ENCODE measurements at regions not wholly inside any gene's neighbourhood (a gene's known extent, or its start where the extent isn't known, plus 50 kb on each side); places are given as distances from the start of the nearest gene placed in this dataset.

GRCh38 chr17:73863761-73864535 is 219.7 kb upstream of the SDK2 start:
- H3K4me1 ChIP-seq: no peaks in the 10 kb centered on the region
- H3K27me3 ChIP-seq: peaks cover 22% of the 10 kb centered on the region
- DNase-seq: no peak
- no peaks in the 10 kb centered on the region; the same call in 1 of the 2 replicates for H3K36me3 ChIP-seq
- no peak overlapping the region for H3K4me3 ChIP-seq
- H3K27ac ChIP-seq: no peak overlapping the region
- H3K9me3 ChIP-seq (replicated peaks): no peaks in the 10 kb centered on the region

GRCh38 chr17:73865831-73866230 is 221.6 kb upstream of the SDK2 start:
- no peak for DNase-seq
- no peaks in the 10 kb centered on the region; the same call in 1 of the 2 replicates for H3K36me3 ChIP-seq
- H3K27ac ChIP-seq: no peak overlapping the region
- no peaks in the 10 kb centered on the region for H3K4me1 ChIP-seq
- H3K27me3 ChIP-seq: peaks cover 18% of the 10 kb centered on the region
- no peak overlapping the region for H3K4me3 ChIP-seq
- no peaks in the 10 kb centered on the region for H3K9me3 ChIP-seq (replicated peaks)

GRCh38 chr17:73867056-73867455 is 222.8 kb upstream of the SDK2 start:
- no peak overlapping the region for H3K27ac ChIP-seq
- no peaks in the 10 kb centered on the region for H3K9me3 ChIP-seq (replicated peaks)
- H3K27me3 ChIP-seq: peaks cover 18% of the 10 kb centered on the region
- no peak overlapping the region for H3K4me3 ChIP-seq
- DNase-seq: no peak
- H3K4me1 ChIP-seq: no peaks in the 10 kb centered on the region
- H3K36me3 ChIP-seq: no peaks in the 10 kb centered on the region

- Histone ChIP-seq H3K9me3 (replicated peaks) (no peaks in the 10 kb centered on the region), H3K4me1 (no peaks in the 10 kb centered on the region)
Observed at GRCh38 chr17:73870068-73870467, 225.8 kb upstream of the SDK2 start.

GRCh38 chr17:73870473-73870872 is 226.2 kb upstream of the SDK2 start:
- H3K27me3 ChIP-seq: peaks cover 2% of the 10 kb centered on the region; the same call in 1 of the 2 replicates
- DNase-seq: no peak
- no peaks in the 10 kb centered on the region for H3K9me3 ChIP-seq (replicated peaks)
- no peak overlapping the region for H3K4me3 ChIP-seq
- no peaks in the 10 kb centered on the region for H3K4me1 ChIP-seq
- no peak overlapping the region for H3K27ac ChIP-seq
- H3K36me3 ChIP-seq: no peaks in the 10 kb centered on the region

More at GRCh38 chr17:73870068-73870467, 225.8 kb upstream of the SDK2 start:
- Histone ChIP-seq H3K27ac (no peak overlapping the region), H3K4me3 (no peak overlapping the region), H3K36me3 (no peaks in the 10 kb centered on the region), H3K27me3 (peaks cover 4% of the 10 kb centered on the region; the same call in 1 of the 2 replicates)
- DNase-seq: no peak

GRCh38 chr17:73872816-73873215 is 228.6 kb upstream of the SDK2 start:
- no peak for DNase-seq
- Histone ChIP-seq H3K27me3 (peaks cover 5% of the 10 kb centered on the region), H3K4me1 (no peaks in the 10 kb centered on the region), H3K4me3 (no peak overlapping the region), H3K27ac (no peak overlapping the region), H3K9me3 (replicated peaks) (no peaks in the 10 kb centered on the region), H3K36me3 (no peaks in the 10 kb centered on the region)

GRCh38 chr17:73874008-73874720 is 229.9 kb upstream of the SDK2 start:
- Histone ChIP-seq H3K9me3 (replicated peaks) (no peaks in the 10 kb centered on the region), H3K36me3 (no peaks in the 10 kb centered on the region), H3K27ac (no peak overlapping the region), H3K4me1 (no peaks in the 10 kb centered on the region), H3K27me3 (peaks cover 18% of the 10 kb centered on the region), H3K4me3 (no peak overlapping the region)
- no peak for DNase-seq

GRCh38 chr17:73875346-73875745 is 231.1 kb upstream of the SDK2 start:
- H3K4me3 ChIP-seq: no peak overlapping the region
- no peak for DNase-seq
- H3K36me3 ChIP-seq: no peaks in the 10 kb centered on the region

GRCh38 chr17:73877962-73878361 is 233.7 kb upstream of the SDK2 start:
- Histone ChIP-seq H3K27ac (no peak overlapping the region), H3K4me3 (no peak overlapping the region), H3K36me3 (no peaks in the 10 kb centered on the region), H3K9me3 (replicated peaks) (no peaks in the 10 kb centered on the region), H3K27me3 (peaks cover 22% of the 10 kb centered on the region), H3K4me1 (no peaks in the 10 kb centered on the region)
- no peak for DNase-seq

More at GRCh38 chr17:73875346-73875745, 231.1 kb upstream of the SDK2 start:
- no peaks in the 10 kb centered on the region for H3K4me1 ChIP-seq
- peaks cover 22% of the 10 kb centered on the region for H3K27me3 ChIP-seq
- H3K27ac ChIP-seq: no peak overlapping the region
- no peaks in the 10 kb centered on the region for H3K9me3 ChIP-seq (replicated peaks)

GRCh38 chr17:73878923-73879322 is 234.7 kb upstream of the SDK2 start:
- H3K36me3 ChIP-seq: no peaks in the 10 kb centered on the region
- H3K27me3 ChIP-seq: peaks cover 22% of the 10 kb centered on the region
- H3K4me3 ChIP-seq: no peak overlapping the region
- no peak for DNase-seq
- no peak overlapping the region for H3K27ac ChIP-seq
- no peaks in the 10 kb centered on the region for H3K9me3 ChIP-seq (replicated peaks)
- H3K4me1 ChIP-seq: no peaks in the 10 kb centered on the region

GRCh38 chr17:73879987-73880386 is 235.7 kb upstream of the SDK2 start:
- Histone ChIP-seq H3K9me3 (replicated peaks) (no peaks in the 10 kb centered on the region), H3K27me3 (peaks cover 22% of the 10 kb centered on the region)

GRCh38 chr17:73882590-73882989 is 238.3 kb upstream of the SDK2 start:
- H3K36me3 ChIP-seq: no peaks in the 10 kb centered on the region
- H3K27ac ChIP-seq: no peak overlapping the region
- no peak for DNase-seq
- H3K4me3 ChIP-seq: no peak overlapping the region
- no peaks in the 10 kb centered on the region for H3K9me3 ChIP-seq (replicated peaks)
- no peaks in the 10 kb centered on the region for H3K4me1 ChIP-seq
- H3K27me3 ChIP-seq: peaks cover 17% of the 10 kb centered on the region

More at GRCh38 chr17:73879987-73880386, 235.7 kb upstream of the SDK2 start:
- Histone ChIP-seq H3K27ac (no peak overlapping the region), H3K4me1 (no peaks in the 10 kb centered on the region), H3K4me3 (no peak overlapping the region), H3K36me3 (no peaks in the 10 kb centered on the region)
- DNase-seq: no peak

GRCh38 chr17:73883175-73883574 is 238.9 kb upstream of the SDK2 start:
- Histone ChIP-seq H3K27me3 (peaks cover 13% of the 10 kb centered on the region), H3K4me3 (no peak overlapping the region), H3K27ac (no peak overlapping the region), H3K9me3 (replicated peaks) (no peaks in the 10 kb centered on the region), H3K4me1 (no peaks in the 10 kb centered on the region), H3K36me3 (no peaks in the 10 kb centered on the region)
- no peak for DNase-seq

- H3K4me3 ChIP-seq: no peak overlapping the region
- no peaks in the 10 kb centered on the region for H3K9me3 ChIP-seq (replicated peaks)
- no peaks in the 10 kb centered on the region for H3K27me3 ChIP-seq
- no peaks in the 10 kb centered on the region for H3K4me1 ChIP-seq
- no peaks in the 10 kb centered on the region for H3K36me3 ChIP-seq
- DNase-seq: no peak
- no peak overlapping the region for H3K27ac ChIP-seq
Observed at GRCh38 chr17:73887739-73888138, 243.5 kb upstream of the SDK2 start.

GRCh38 chr17:73888862-73889261 is 244.6 kb upstream of the SDK2 start:
- H3K9me3 ChIP-seq (replicated peaks): no peaks in the 10 kb centered on the region
- DNase-seq: no peak
- no peaks in the 10 kb centered on the region for H3K36me3 ChIP-seq
- H3K27me3 ChIP-seq: no peaks in the 10 kb centered on the region
- H3K4me3 ChIP-seq: no peak overlapping the region
- no peaks in the 10 kb centered on the region for H3K4me1 ChIP-seq
- H3K27ac ChIP-seq: no peak overlapping the region

Data from SJCRH30 (cell line).